HG02938 (cell line): ENCODE measurements at regions not wholly inside any gene's neighbourhood (a gene's known extent, or its start where the extent isn't known, plus 50 kb on each side); places are given as distances from the start of the nearest gene placed in this dataset.
"Not testable (repeated sequence)": the region's sequence is repeated elsewhere in the genome, so short reads cannot be mapped to it uniquely, and the experiment has no call there.

Experiments used
- ATAC-seq: cut with Tn5 transposase; IDR thresholded peaks from one replicate; pipeline ENCODE4 v1.9.1; 2021; ENCODE audit warnings: mild to moderate bottlenecking, moderate library complexity; ENCODE audit not compliant: unreplicated experiment

GRCh38 chr12:17110316-17110715 is 504.4 kb upstream of the LMO3 start:
- no peak for ATAC-seq

GRCh38 chr12:17108877-17109541 is 503.0 kb upstream of the LMO3 start:
- no peak for ATAC-seq

- ATAC-seq, result no peak
These were observed 498.8 kb upstream of the LMO3 start for GRCh38 chr12:17104801-17105200.

GRCh38 chr12:17097674-17098073 is 491.7 kb upstream of the LMO3 start:
- no peak for ATAC-seq

GRCh38 chr12:17084831-17085230 is 478.9 kb upstream of the LMO3 start:
- ATAC-seq, result no peak

GRCh38 chr12:17079251-17079909 is 473.4 kb upstream of the LMO3 start:
- no peak for ATAC-seq

- no peak for ATAC-seq
These were observed 471.6 kb upstream of the LMO3 start for GRCh38 chr12:17077594-17077993.

- ATAC-seq, result no peak
These were observed 470.8 kb upstream of the LMO3 start for GRCh38 chr12:17076811-17077210.

- no peak for ATAC-seq
These were observed 470.2 kb upstream of the LMO3 start for GRCh38 chr12:17076028-17076744.

- ATAC-seq, result no peak
These were observed 458.9 kb upstream of the LMO3 start for GRCh38 chr12:17064834-17065233.

GRCh38 chr12:17062267-17063036 is 456.5 kb upstream of the LMO3 start:
- no peak for ATAC-seq

- no peak for ATAC-seq
These were observed 454.3 kb upstream of the LMO3 start for GRCh38 chr12:17060260-17060659.

GRCh38 chr12:17056546-17056945 is 450.6 kb upstream of the LMO3 start:
- ATAC-seq, result no peak

GRCh38 chr12:17038923-17039322 is 433.0 kb upstream of the LMO3 start:
- no peak for ATAC-seq

- ATAC-seq, result no peak
These were observed 429.4 kb upstream of the LMO3 start for GRCh38 chr12:17035372-17035771.

- no peak for ATAC-seq
These were observed 424.4 kb upstream of the LMO3 start for GRCh38 chr12:17030338-17030737.

- no peak for ATAC-seq
These were observed 422.4 kb upstream of the LMO3 start for GRCh38 chr12:17028348-17028747.

GRCh38 chr12:17025424-17025823 is 419.5 kb upstream of the LMO3 start:
- not testable (repeated sequence) for ATAC-seq

GRCh38 chr12:17020765-17021164 is 414.8 kb upstream of the LMO3 start:
- ATAC-seq, result no peak

- ATAC-seq, result no peak
These were observed 411.4 kb upstream of the LMO3 start for GRCh38 chr12:17017402-17017801.

- no peak for ATAC-seq
These were observed 410.3 kb upstream of the LMO3 start for GRCh38 chr12:17016116-17016864.
